Chondrocyte (in vitro differentiated cells): ENCODE measurements at regions not wholly inside any gene's neighbourhood (a gene's known extent, or its start where the extent isn't known, plus 50 kb on each side); places are given as distances from the start of the nearest gene placed in this dataset.

Source experiments
- DNase-seq: peaks from one replicate; pipeline ENCODE4 v3.0.0; 2021; ENCODE audit warnings: mixed read lengths, low spot score
- H3K27ac Mint-ChIP-seq: one replicate; pipeline ENCODE4 v1.8.0; 2021; ENCODE audit warnings: mild to moderate bottlenecking, moderate library complexity, mixed read lengths; ENCODE audit not compliant: unreplicated experiment
- H3K27me3 Mint-ChIP-seq: 2 replicates; pipeline ENCODE4 v1.8.0; 2021; ENCODE audit warnings: low read depth, mixed read lengths
- H3K36me3 Mint-ChIP-seq: 2 replicates; pipeline ENCODE4 v1.8.0; 2021; ENCODE audit warnings: low read depth, mixed read lengths
- H3K4me1 Mint-ChIP-seq: 2 replicates; pipeline ENCODE4 v1.8.0; 2021; ENCODE audit warnings: low read depth, mild to moderate bottlenecking, mixed read lengths
- H3K4me3 Mint-ChIP-seq: one replicate; pipeline ENCODE4 v1.8.0; 2021; ENCODE audit warnings: mild to moderate bottlenecking, moderate library complexity, mixed read lengths; ENCODE audit not compliant: unreplicated experiment
- H3K9me3 Mint-ChIP-seq: 2 replicates; pipeline ENCODE4 v1.8.0; 2021; ENCODE audit warnings: low read depth, mixed read lengths
- CTCF ChIP-seq: fragments of 200-600 bp; sonication (generic); IDR thresholded peaks from 2 replicates; pipeline ENCODE4 v1.5.0; 2021; ENCODE audit warnings: antibody characterized with exemption, mild to moderate bottlenecking, moderate library complexity

DNA sequence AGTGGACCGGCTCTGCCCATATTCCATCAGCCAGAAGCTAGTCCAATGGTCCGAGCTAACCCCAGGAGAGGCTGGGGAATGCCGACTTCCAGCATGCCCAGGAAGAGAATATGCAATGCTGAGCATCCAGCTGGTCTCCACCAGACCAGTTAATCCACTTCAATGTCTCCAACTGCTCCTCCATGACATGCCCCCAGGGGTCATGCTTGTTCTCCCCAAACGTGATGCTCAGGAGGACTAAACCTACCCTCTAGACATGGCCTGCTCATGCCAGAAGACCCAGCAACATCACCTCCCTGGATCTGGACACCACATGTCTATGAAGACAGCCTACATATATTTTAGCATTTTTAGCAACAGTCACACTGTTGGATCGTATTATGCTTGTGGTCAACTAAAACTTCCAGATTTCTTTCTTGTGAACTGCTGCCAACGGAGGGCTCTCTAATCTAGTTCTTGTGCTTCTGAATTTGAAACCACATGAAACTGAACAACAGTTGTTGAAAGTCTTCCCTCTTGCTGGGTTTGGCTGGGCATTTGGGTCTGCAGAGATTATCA, 245.1 kb downstream of the SOX9 start:
- H3K27me3 Mint-ChIP-seq = no peaks in the 10 kb centered on the region
- TF ChIP-seq CTCF = no peak
- no peak overlapping the region for H3K4me3 Mint-ChIP-seq
- no peak overlapping the region for H3K27ac Mint-ChIP-seq
- no peak for DNase-seq
- peaks cover 27% of the 10 kb centered on the region for H3K4me1 Mint-ChIP-seq
- no peaks in the 10 kb centered on the region for H3K36me3 Mint-ChIP-seq
- H3K9me3 Mint-ChIP-seq = no peaks in the 10 kb centered on the region

DNA sequence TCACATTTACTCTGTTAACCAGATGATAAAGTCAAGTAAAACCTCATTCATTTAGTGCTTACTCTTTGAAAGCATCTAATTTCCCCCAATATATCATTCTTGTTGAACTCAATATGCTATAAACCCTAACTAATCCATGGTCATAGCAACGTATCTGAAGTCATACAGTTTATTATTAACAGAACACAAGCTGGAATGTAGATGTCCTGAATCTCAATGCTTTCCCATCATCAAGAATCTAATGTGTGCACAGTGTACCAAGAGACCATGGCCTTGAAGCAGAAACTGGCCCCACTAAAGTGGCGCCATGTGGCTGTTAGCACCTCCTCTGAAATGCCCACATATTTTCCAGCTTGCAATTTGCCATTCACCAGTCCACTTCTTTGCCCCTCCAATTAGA, 245.8 kb downstream of the SOX9 start:
- Mint-ChIP-seq H3K9me3 (no peaks in the 10 kb centered on the region), H3K27ac (no peak overlapping the region), H3K4me1 (peaks cover 32% of the 10 kb centered on the region), H3K36me3 (no peaks in the 10 kb centered on the region), H3K27me3 (no peaks in the 10 kb centered on the region), H3K4me3 (no peak overlapping the region)
- no peak for TF ChIP-seq CTCF
- DNase-seq = no peak

GRCh38 chr17:72368191-72368590, 247.4 kb downstream of the SOX9 start:
- H3K4me3 Mint-ChIP-seq = no peak overlapping the region
- peaks cover 17% of the 10 kb centered on the region for H3K4me1 Mint-ChIP-seq
- no peaks in the 10 kb centered on the region for H3K36me3 Mint-ChIP-seq
- H3K27ac Mint-ChIP-seq = no peak overlapping the region
- H3K27me3 Mint-ChIP-seq = no peaks in the 10 kb centered on the region
- no peak for DNase-seq
- TF ChIP-seq CTCF = no peak
- H3K9me3 Mint-ChIP-seq = no peaks in the 10 kb centered on the region

GRCh38 chr17:72369366-72369765, 248.5 kb downstream of the SOX9 start:
- DNase-seq = no peak
- TF ChIP-seq CTCF = no peak
- Mint-ChIP-seq H3K4me3 (no peak overlapping the region), H3K9me3 (no peaks in the 10 kb centered on the region), H3K27me3 (no peaks in the 10 kb centered on the region), H3K4me1 (peaks cover 19% of the 10 kb centered on the region), H3K36me3 (no peaks in the 10 kb centered on the region), H3K27ac (no peak overlapping the region)

- Mint-ChIP-seq H3K36me3 (no peaks in the 10 kb centered on the region), H3K4me3 (no peak overlapping the region), H3K4me1 (peaks cover 21% of the 10 kb centered on the region), H3K9me3 (no peaks in the 10 kb centered on the region), H3K27ac (no peak overlapping the region), H3K27me3 (no peaks in the 10 kb centered on the region)
- no peak for DNase-seq
- TF ChIP-seq CTCF = no peak
These were observed 250.0 kb downstream of the SOX9 start for GRCh38 chr17:72370819-72371218.
